IPS DF 6.9 (cell line): ENCODE measurements at regions not wholly inside any gene's neighbourhood (a gene's known extent, or its start where the extent isn't known, plus 50 kb on each side); places are given as distances from the start of the nearest gene placed in this dataset.
"Not testable (repeated sequence)": the region's sequence is repeated elsewhere in the genome, so short reads cannot be mapped to it uniquely, and the experiment has no call there.

Source experiments
- DNase-seq: peaks from one replicate; pipeline ENCODE4 v3.0.0-alpha.2; 2013; ENCODE audit warnings: low read depth, low spot score
- H3K27ac ChIP-seq: one replicate; pipeline ENCODE4 v1.5.1; 2013; ENCODE audit warnings: low read length, control low read depth
- H3K27me3 ChIP-seq: 2 replicates; pipeline ENCODE4 v1.6.1; 2013; ENCODE audit warnings: mild to moderate bottlenecking, low read length; ENCODE audit not compliant: control insufficient read depth, insufficient read depth
- H3K36me3 ChIP-seq: 2 replicates; pipeline ENCODE4 v1.6.1; 2013; ENCODE audit warnings: low read length; ENCODE audit not compliant: control insufficient read depth, insufficient read depth
- H3K4me1 ChIP-seq: 2 replicates; pipeline ENCODE4 v1.6.1; 2013; ENCODE audit warnings: low read length; ENCODE audit not compliant: control insufficient read depth, insufficient read depth
- H3K4me3 ChIP-seq: 2 replicates; pipeline ENCODE4 v1.5.1; 2013; ENCODE audit warnings: mild to moderate bottlenecking, low read length
- H3K9me3 ChIP-seq: 2 replicates; pipeline ENCODE4 v1.6.1; 2013; ENCODE audit warnings: low read length, inconsistent platforms; ENCODE audit not compliant: control insufficient read depth, insufficient read depth
- whole genome bisulfite sequencing: extraction: QIAGEN DNeasy Blood & Tissue Kit; methylation state at CpG from one replicate; pipeline ENCODE4 v1.1.7; 2013; ENCODE audit warnings: mixed read lengths, missing lambda C conversion rate; ENCODE audit not compliant: insufficient read length, insufficient coverage; 5-methylcytosine and 5-hydroxymethylcytosine counted together

- no peaks in the 10 kb centered on the region for H3K4me1 ChIP-seq
- no peak overlapping the region for H3K4me3 ChIP-seq
- no CpG with 5 or more reads among the region's 5 CpGs for WGBS
- DNase-seq, result no peak
- no peaks in the 10 kb centered on the region for H3K36me3 ChIP-seq
- H3K27me3 ChIP-seq, result no peaks in the 10 kb centered on the region
- H3K27ac ChIP-seq, result no peak overlapping the region
- H3K9me3 ChIP-seq, result no peaks in the 10 kb centered on the region
Measured at GRCh38 chr3:157595259-157595658, 92.0 kb upstream of the VEPH1 start.

- H3K27ac ChIP-seq, result no peak overlapping the region
- no peak overlapping the region for H3K4me3 ChIP-seq
- no peaks in the 10 kb centered on the region for H3K4me1 ChIP-seq
- no CpG with 5 or more reads among the region's 4 CpGs for WGBS
- no peak for DNase-seq
- H3K36me3 ChIP-seq, result no peaks in the 10 kb centered on the region
- H3K9me3 ChIP-seq, result no peaks in the 10 kb centered on the region
- H3K27me3 ChIP-seq, result no peaks in the 10 kb centered on the region
Measured at GRCh38 chr3:157594413-157594812, 91.2 kb upstream of the VEPH1 start.

GRCh38 chr3:157592769-157593168 lies 89.6 kb upstream of the VEPH1 start:
- H3K27me3 ChIP-seq, result no peaks in the 10 kb centered on the region
- no peak for DNase-seq
- H3K4me3 ChIP-seq, result no peak overlapping the region
- no peaks in the 10 kb centered on the region for H3K9me3 ChIP-seq
- no CpG with 5 or more reads among the region's 6 CpGs for WGBS
- H3K27ac ChIP-seq, result no peak overlapping the region
- no peaks in the 10 kb centered on the region for H3K36me3 ChIP-seq
- H3K4me1 ChIP-seq, result no peaks in the 10 kb centered on the region

GRCh38 chr3:157590273-157590672 lies 87.1 kb upstream of the VEPH1 start:
- Histone ChIP-seq H3K27ac (no peak overlapping the region), H3K27me3 (no peaks in the 10 kb centered on the region), H3K4me1 (no peaks in the 10 kb centered on the region), H3K9me3 (no peaks in the 10 kb centered on the region), H3K4me3 (no peak overlapping the region), H3K36me3 (no peaks in the 10 kb centered on the region)
- DNase-seq, result no peak
- no CpG with 5 or more reads among the region's 1 CpG for WGBS

- Histone ChIP-seq H3K4me3 (no peak overlapping the region), H3K4me1 (no peaks in the 10 kb centered on the region), H3K27ac (no peak overlapping the region), H3K9me3 (no peaks in the 10 kb centered on the region), H3K36me3 (no peaks in the 10 kb centered on the region), H3K27me3 (no peaks in the 10 kb centered on the region)
- WGBS, result no CpG with 5 or more reads among the region's 2 CpGs
- DNase-seq, result no peak
Measured at GRCh38 chr3:157589211-157589610, 86.0 kb upstream of the VEPH1 start.

GRCh38 chr3:157588386-157589060 lies 85.3 kb upstream of the VEPH1 start:
- no peaks in the 10 kb centered on the region for H3K4me1 ChIP-seq
- no peak overlapping the region for H3K4me3 ChIP-seq
- no peak overlapping the region for H3K27ac ChIP-seq
- no peaks in the 10 kb centered on the region for H3K9me3 ChIP-seq
- H3K36me3 ChIP-seq, result no peaks in the 10 kb centered on the region
- DNase-seq, result no peak
- H3K27me3 ChIP-seq, result no peaks in the 10 kb centered on the region

GRCh38 chr3:157586293-157586692 lies 83.1 kb upstream of the VEPH1 start:
- WGBS, result no CpG with 5 or more reads among the region's 5 CpGs
- H3K4me3 ChIP-seq, result no peak overlapping the region
- no peaks in the 10 kb centered on the region for H3K27me3 ChIP-seq
- no peaks in the 10 kb centered on the region for H3K4me1 ChIP-seq
- H3K27ac ChIP-seq, result no peak overlapping the region
- no peak for DNase-seq
- H3K9me3 ChIP-seq, result no peaks in the 10 kb centered on the region
- H3K36me3 ChIP-seq, result no peaks in the 10 kb centered on the region

GRCh38 chr3:157585386-157585785 lies 82.2 kb upstream of the VEPH1 start:
- no peaks in the 10 kb centered on the region for H3K4me1 ChIP-seq
- H3K27ac ChIP-seq, result no peak overlapping the region
- no CpG with 5 or more reads among the region's 12 CpGs for WGBS
- H3K36me3 ChIP-seq, result no peaks in the 10 kb centered on the region
- H3K4me3 ChIP-seq, result no peak overlapping the region
- no peaks in the 10 kb centered on the region for H3K9me3 ChIP-seq
- DNase-seq, result no peak
- no peaks in the 10 kb centered on the region for H3K27me3 ChIP-seq

- WGBS, result no CpG with 5 or more reads among the region's 3 CpGs
- Histone ChIP-seq H3K27me3 (no peaks in the 10 kb centered on the region), H3K4me1 (no peaks in the 10 kb centered on the region), H3K36me3 (no peaks in the 10 kb centered on the region), H3K9me3 (no peaks in the 10 kb centered on the region), H3K4me3 (no peak overlapping the region), H3K27ac (no peak overlapping the region)
- no peak for DNase-seq
Measured at GRCh38 chr3:157582637-157582973, 79.4 kb upstream of the VEPH1 start.

- WGBS, result no CpG with 5 or more reads among the region's 13 CpGs
- not testable (repeated sequence) for H3K27ac ChIP-seq, H3K27me3 ChIP-seq, H3K4me3 ChIP-seq, H3K9me3 ChIP-seq, DNase-seq, H3K36me3 ChIP-seq, H3K4me1 ChIP-seq
Measured at GRCh38 chr3:157581956-157582636, 78.9 kb upstream of the VEPH1 start.

- no peak overlapping the region for H3K27ac ChIP-seq
- no peak overlapping the region for H3K4me3 ChIP-seq
- H3K9me3 ChIP-seq, result no peaks in the 10 kb centered on the region
- no CpG with 5 or more reads among the region's 5 CpGs for WGBS
- no peaks in the 10 kb centered on the region for H3K27me3 ChIP-seq
- no peaks in the 10 kb centered on the region for H3K4me1 ChIP-seq
- H3K36me3 ChIP-seq, result no peaks in the 10 kb centered on the region
- no peak for DNase-seq
Measured at GRCh38 chr3:157581371-157581770, 78.2 kb upstream of the VEPH1 start.
